Osteoblast (primary cell): ENCODE measurements at regions not wholly inside any gene's neighbourhood (a gene's known extent, or its start where the extent isn't known, plus 50 kb on each side); places are given as distances from the start of the nearest gene placed in this dataset.

Source experiments
- DNase-seq: peaks from one replicate; pipeline ENCODE4 v3.0.0; 2011; ENCODE audit warnings: low spot score, mixed read lengths; ENCODE audit not compliant: insufficient read length; ENCODE audit errors: missing footprints
- H2AFZ ChIP-seq: 2 replicates; pipeline ENCODE4 v1.6.0; 2011; ENCODE audit warnings: mild to moderate bottlenecking, low read length
- H3K27ac ChIP-seq: 2 replicates; pipeline ENCODE4 v1.5.1; 2011; ENCODE audit warnings: mild to moderate bottlenecking, low read depth, low read length, moderate library complexity
- H3K27me3 ChIP-seq: 2 replicates; pipeline ENCODE4 v1.6.0; 2012; ENCODE audit warnings: mild to moderate bottlenecking, control low read depth, inconsistent platforms, low read length, moderate library complexity; ENCODE audit not compliant: insufficient read depth
- H3K36me3 ChIP-seq: 2 replicates; pipeline ENCODE4 v1.5.1; 2011; ENCODE audit warnings: mild to moderate bottlenecking, low read length, control low read depth, moderate library complexity; ENCODE audit not compliant: insufficient read depth
- H3K4me1 ChIP-seq: 2 replicates; pipeline ENCODE4 v1.5.1; 2011; ENCODE audit warnings: mild to moderate bottlenecking, low read length, control low read depth, moderate library complexity; ENCODE audit not compliant: insufficient read depth
- H3K4me2 ChIP-seq: 2 replicates; pipeline ENCODE4 v1.6.0; 2011; ENCODE audit warnings: mild to moderate bottlenecking, low read length; ENCODE audit not compliant: insufficient read depth
- H3K4me3 ChIP-seq: fragments of 200-600 bp; sonication (generic); 3 replicates; pipeline ENCODE4 v1.5.1; 2012; ENCODE audit warnings: mild to moderate bottlenecking, low read length, inconsistent platforms; ENCODE audit not compliant: insufficient read depth
- H3K79me2 ChIP-seq: 2 replicates; pipeline ENCODE4 v1.6.0; 2012; ENCODE audit warnings: mild to moderate bottlenecking, low read length, control low read depth, inconsistent platforms; ENCODE audit not compliant: insufficient read depth
- H3K9me3 ChIP-seq: 2 replicates; pipeline ENCODE4 v1.5.1; 2011; ENCODE audit warnings: low read depth, low read length, control low read depth
- H4K20me1 ChIP-seq: 2 replicates; pipeline ENCODE4 v1.6.0; 2012; ENCODE audit warnings: mild to moderate bottlenecking, low read length, control low read depth; ENCODE audit not compliant: insufficient read depth
- CTCF ChIP-seq: IDR thresholded peaks from 2 replicates; pipeline ENCODE4 v1.5.1; 2011; ENCODE audit warnings: mild to moderate bottlenecking, low read depth, low read length, moderate library complexity; ENCODE audit errors: extremely low read depth

GRCh38 chr15:96243701-96244100 lies 86.8 kb upstream of the NR2F2 start:
- no peak overlapping the region for H3K4me3 ChIP-seq
- no peak for TF ChIP-seq CTCF
- no peaks in the 10 kb centered on the region for H3K27me3 ChIP-seq
- H3K4me2 ChIP-seq, result no peak overlapping the region
- H2AFZ ChIP-seq, result no peak overlapping the region
- H3K9me3 ChIP-seq, result no peaks in the 10 kb centered on the region
- DNase-seq, result no peak
- H3K79me2 ChIP-seq, result no peaks in the 10 kb centered on the region
- H3K27ac ChIP-seq, result no peak overlapping the region
- no peaks in the 10 kb centered on the region for H4K20me1 ChIP-seq
- no peaks in the 10 kb centered on the region for H3K36me3 ChIP-seq
- no peaks in the 10 kb centered on the region for H3K4me1 ChIP-seq

- no peaks in the 10 kb centered on the region for H4K20me1 ChIP-seq
Observed at GRCh38 chr15:96245252-96245651, 85.2 kb upstream of the NR2F2 start.

GRCh38 chr15:96246057-96246456 lies 84.4 kb upstream of the NR2F2 start:
- Histone ChIP-seq H3K4me2 (no peak overlapping the region), H3K79me2 (no peaks in the 10 kb centered on the region), H3K36me3 (no peaks in the 10 kb centered on the region), H3K4me1 (no peaks in the 10 kb centered on the region), H3K27me3 (no peaks in the 10 kb centered on the region), H3K27ac (no peak overlapping the region), H2AFZ (no peak overlapping the region), H3K4me3 (no peak overlapping the region), H3K9me3 (no peaks in the 10 kb centered on the region), H4K20me1 (no peaks in the 10 kb centered on the region)
- DNase-seq, result no peak
- TF ChIP-seq CTCF, result no peak

More at GRCh38 chr15:96245252-96245651, 85.2 kb upstream of the NR2F2 start:
- Histone ChIP-seq H3K4me2 (no peak overlapping the region), H3K4me3 (no peak overlapping the region), H3K27ac (no peak overlapping the region), H3K79me2 (no peaks in the 10 kb centered on the region), H3K36me3 (no peaks in the 10 kb centered on the region), H3K27me3 (no peaks in the 10 kb centered on the region), H3K9me3 (no peaks in the 10 kb centered on the region), H3K4me1 (no peaks in the 10 kb centered on the region), H2AFZ (no peak overlapping the region)
- no peak for DNase-seq
- no peak for TF ChIP-seq CTCF

DNA sequence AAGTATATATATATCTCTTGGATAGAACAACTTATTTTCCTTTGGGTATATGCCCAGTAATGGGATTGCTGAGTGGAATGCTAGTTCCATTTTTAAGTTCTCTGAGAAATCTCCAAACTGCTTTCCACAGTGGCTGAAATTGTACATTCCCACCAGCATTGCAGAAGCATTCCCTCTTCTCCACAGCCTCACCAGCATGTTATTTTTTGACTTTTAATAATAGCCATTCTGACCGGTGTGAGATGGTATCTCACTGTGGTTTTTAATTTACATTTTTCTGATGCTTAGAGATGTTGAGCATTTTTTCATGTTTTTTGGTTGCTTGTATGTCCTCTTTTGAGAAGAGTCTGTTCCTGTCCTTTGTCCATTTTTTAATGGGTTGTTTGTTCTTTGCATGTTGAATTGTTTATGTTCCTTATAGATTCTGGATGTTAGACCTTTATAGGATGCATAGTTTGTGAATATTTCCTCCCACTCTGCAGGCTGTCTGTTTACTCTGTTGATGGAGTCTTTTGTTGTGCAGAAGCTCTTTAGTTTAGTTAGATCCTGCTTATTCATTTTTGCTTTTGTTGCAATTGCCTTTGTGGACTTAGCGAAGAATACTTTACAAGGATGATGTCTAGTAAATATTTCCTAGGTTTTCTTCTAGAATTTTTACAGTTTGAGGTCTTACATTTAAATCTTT lies 82.7 kb upstream of the NR2F2 start:
- Histone ChIP-seq H4K20me1 (no peaks in the 10 kb centered on the region), H3K9me3 (no peaks in the 10 kb centered on the region), H2AFZ (no peak overlapping the region), H3K4me2 (no peak overlapping the region), H3K27ac (no peak overlapping the region), H3K4me1 (no peaks in the 10 kb centered on the region), H3K79me2 (no peaks in the 10 kb centered on the region), H3K4me3 (no peak overlapping the region), H3K36me3 (no peaks in the 10 kb centered on the region), H3K27me3 (no peaks in the 10 kb centered on the region)
- DNase-seq, result no peak
- no peak for TF ChIP-seq CTCF
